SHP77 treated with DMSO at 0.1 percent for 48 hours (cell line): ENCODE measurements at regions not wholly inside any gene's neighbourhood (a gene's known extent, or its start where the extent isn't known, plus 50 kb on each side); places are given as distances from the start of the nearest gene placed in this dataset.
"Not testable (repeated sequence)": the region's sequence is repeated elsewhere in the genome, so short reads cannot be mapped to it uniquely, and the experiment has no call there.

ENCODE experiments used
- DNase-seq: peaks from one replicate; lab custom pipeline; 2025; lab: John Stamatoyannopoulos, UW

- DNase-seq, result no peak
Observed at GRCh38 chr3:6281662-6282061, 579.3 kb upstream of the GRM7 start.

- no peak for DNase-seq
Observed at GRCh38 chr3:6282918-6283317, 578.0 kb upstream of the GRM7 start.

- no peak for DNase-seq
Observed at GRCh38 chr3:6287088-6287875, 573.6 kb upstream of the GRM7 start.

GRCh38 chr3:6301626-6302025, 559.3 kb upstream of the GRM7 start:
- DNase-seq, result no peak

- DNase-seq, result no peak
Observed at GRCh38 chr3:6315906-6316305, 545.0 kb upstream of the GRM7 start.

- DNase-seq, result no peak
Observed at GRCh38 chr3:6321999-6322398, 538.9 kb upstream of the GRM7 start.

- DNase-seq, result peak; percentile 88
Observed at GRCh38 chr3:6326771-6327170, 534.1 kb upstream of the GRM7 start.

GRCh38 chr3:6340980-6341325, 520.0 kb upstream of the GRM7 start:
- not testable (repeated sequence) for DNase-seq

GRCh38 chr3:6351752-6352151, 509.2 kb upstream of the GRM7 start:
- DNase-seq, result no peak

- no peak for DNase-seq
Observed at GRCh38 chr3:6354653-6355052, 506.3 kb upstream of the GRM7 start.

GRCh38 chr3:6362406-6362805, 498.5 kb upstream of the GRM7 start:
- DNase-seq, result no peak

- DNase-seq, result no peak
Observed at GRCh38 chr3:6367171-6367570, 493.7 kb upstream of the GRM7 start.

GRCh38 chr3:6392123-6392522, 468.8 kb upstream of the GRM7 start:
- DNase-seq, result no peak

GRCh38 chr3:6394944-6395343, 466.0 kb upstream of the GRM7 start:
- DNase-seq, result no peak

- peak; percentile 22 for DNase-seq
Observed at GRCh38 chr3:6396631-6397030, 464.3 kb upstream of the GRM7 start.

GRCh38 chr3:6402666-6403065, 458.2 kb upstream of the GRM7 start:
- DNase-seq, result not testable (repeated sequence)

GRCh38 chr3:6406923-6407322, 454.0 kb upstream of the GRM7 start:
- not testable (repeated sequence) for DNase-seq

- DNase-seq, result no peak
Observed at GRCh38 chr3:6416049-6416661, 444.8 kb upstream of the GRM7 start.

- DNase-seq, result no peak
Observed at GRCh38 chr3:6417174-6417573, 443.7 kb upstream of the GRM7 start.

GRCh38 chr3:6418485-6418884, 442.4 kb upstream of the GRM7 start:
- DNase-seq, result no peak

GRCh38 chr3:6421666-6422445, 439.1 kb upstream of the GRM7 start:
- DNase-seq, result no peak

GRCh38 chr3:6425289-6425820, 435.6 kb upstream of the GRM7 start:
- DNase-seq, result no peak

- not testable (repeated sequence) for DNase-seq
Observed at GRCh38 chr3:6428276-6428675, 432.6 kb upstream of the GRM7 start.
